Muscle of arm (tissue), 1 donor: ENCODE measurements at regions not wholly inside any gene's neighbourhood (a gene's known extent, or its start where the extent isn't known, plus 50 kb on each side); places are given as distances from the start of the nearest gene placed in this dataset.

Experiments used
- DNase-seq: peaks from one replicate; pipeline ENCODE4 v3.0.0-alpha.2; 2013

DNA sequence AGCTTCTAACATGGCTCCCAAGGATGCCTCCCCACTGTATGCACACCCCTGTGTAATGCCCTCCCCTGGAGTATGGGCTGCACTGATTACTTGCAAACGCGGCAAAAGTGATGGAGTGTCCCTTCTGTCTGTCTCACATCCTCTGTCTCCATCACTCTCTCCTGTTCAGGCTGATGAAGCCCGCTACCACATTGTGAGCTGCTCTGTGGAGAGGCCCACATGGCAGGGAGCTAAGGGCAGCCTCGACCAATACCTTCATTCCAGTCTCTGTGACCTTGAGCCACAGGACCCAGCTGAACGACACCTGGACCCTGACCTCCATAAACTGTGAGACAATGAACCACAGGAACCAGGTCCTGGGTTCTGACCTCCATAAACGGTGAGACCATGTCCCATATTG, 154.1 kb upstream of the ETV3 start:
- no peak for DNase-seq

DNA sequence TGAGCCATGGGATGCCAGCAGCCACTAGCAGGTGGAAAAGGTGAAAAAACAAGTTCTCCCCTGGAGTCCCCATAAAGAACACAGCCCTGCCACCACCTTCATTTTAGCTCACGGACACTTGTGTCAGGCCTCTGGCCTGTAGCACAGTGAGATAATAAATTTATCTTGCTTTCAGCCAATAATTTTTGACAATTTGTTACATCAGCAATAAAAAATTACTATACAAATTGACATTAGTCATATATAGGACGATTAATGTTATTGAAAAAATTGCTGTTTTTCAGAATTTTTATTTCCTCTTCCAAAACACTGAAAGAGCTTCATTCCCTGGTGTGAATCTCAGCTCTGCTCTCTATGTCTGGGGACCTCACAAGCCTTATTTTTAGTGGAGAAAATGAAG, 152.9 kb upstream of the ETV3 start:
- DNase-seq, result no peak

DNA sequence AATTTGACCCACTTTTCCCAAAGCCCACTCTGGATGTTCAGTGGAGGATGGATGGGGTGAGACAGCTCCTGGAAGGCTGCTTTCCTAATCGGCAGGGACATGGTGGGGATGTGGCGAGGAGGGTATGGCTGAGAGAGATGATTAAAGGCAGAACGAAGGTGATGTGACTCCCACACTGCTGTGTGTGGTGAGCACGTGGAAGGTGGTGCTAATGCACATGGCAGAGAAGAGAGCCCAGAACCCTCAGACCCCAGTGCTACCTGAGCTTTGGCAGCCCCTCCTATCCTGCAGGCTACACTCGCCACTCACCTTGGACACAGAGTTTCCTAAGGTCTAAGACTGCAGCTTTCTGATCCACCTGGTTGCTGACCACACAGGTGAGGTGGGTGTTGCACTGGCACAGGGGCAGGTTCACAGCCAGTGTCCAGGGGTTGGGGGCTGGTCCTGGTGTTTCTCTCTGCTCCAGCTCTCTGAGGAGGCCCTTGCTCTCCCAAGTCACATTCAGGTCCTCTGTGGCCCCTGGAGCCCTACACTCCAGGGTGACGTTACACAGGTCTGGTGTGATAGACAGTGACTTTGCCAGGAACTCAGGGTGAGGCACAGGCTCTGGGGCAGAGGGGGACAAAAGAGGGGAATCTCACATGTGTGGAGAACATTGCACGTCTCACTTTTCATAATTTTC, 151.4 kb upstream of the ETV3 start:
- DNase-seq, result no peak

DNA sequence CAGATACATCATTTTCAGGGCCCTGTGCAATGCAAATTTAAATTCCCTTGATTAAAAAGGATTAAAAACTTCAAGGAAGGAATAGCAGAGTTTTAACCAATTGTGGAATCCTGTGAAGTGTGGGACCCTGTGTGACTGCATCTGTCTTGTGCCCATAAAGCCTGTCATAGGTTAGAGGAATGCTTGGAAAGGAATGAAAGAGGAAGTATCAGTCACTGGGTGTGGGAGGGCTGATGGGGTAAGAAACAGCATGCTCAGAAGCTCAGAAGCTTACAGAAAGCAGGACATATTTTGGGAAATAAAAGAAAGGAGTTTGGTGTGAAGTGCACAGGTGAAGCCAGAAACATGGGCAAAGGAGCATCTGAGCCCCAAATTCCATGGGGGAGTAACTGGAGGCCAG, 150.8 kb upstream of the ETV3 start:
- no peak for DNase-seq

DNA sequence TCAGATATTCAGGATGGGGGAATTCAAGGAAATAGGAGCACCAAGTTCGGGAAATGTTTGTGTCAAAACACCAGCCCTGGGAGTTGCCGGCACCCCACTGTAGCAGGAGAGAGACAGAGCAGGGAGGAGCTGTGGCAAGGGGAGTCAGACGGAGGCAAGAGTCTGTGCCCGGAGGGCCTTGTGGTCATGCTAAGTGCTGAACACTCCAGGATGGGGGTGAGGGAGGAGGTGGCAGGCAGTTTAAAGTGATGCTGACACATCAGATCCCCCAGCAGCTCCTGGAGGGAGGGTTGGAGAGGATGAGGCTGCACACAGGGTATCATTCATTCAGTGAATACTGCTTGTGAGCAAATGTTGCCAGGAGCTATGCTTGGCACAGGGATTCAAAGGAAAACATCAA, 150.3 kb upstream of the ETV3 start:
- DNase-seq, result no peak

DNA sequence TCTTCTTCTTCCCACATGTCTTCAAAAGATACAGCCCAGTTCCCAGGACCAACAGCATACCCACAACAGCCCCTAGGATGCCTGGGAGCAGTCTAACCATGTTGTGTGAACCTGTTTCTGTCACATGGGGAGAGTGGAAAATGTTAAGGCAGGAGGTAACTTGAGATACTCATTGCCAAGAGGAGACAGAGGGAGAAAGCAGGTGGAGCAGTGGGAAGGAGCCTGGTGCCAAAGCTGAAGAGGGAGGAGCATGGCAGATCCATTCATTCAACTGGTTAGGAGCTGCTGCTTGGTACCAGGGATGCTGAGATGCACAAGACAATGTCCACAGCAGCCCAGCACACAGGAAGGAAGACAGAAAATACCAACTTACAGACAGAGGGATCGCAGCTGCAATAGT, 149.8 kb upstream of the ETV3 start:
- no peak for DNase-seq

DNA sequence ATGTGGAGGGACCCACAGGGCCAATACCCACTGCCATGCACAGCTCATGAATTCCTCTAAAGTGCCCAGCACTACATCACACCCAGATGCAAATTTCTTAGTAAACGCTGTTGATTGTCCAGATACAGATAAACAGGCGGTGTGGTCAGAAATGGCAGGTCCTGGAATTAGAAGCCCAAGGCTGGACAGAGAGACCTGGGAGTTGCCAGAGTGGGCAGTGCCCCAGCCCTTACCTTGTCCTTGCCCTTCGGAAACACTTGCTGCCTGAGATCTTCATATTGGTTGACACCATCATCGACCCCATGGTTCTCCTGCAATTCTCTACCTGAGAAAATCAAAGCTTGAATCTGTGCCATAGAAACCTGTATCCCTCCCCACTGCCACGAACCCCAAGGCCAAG, 149.3 kb upstream of the ETV3 start:
- DNase-seq, result no peak

DNA sequence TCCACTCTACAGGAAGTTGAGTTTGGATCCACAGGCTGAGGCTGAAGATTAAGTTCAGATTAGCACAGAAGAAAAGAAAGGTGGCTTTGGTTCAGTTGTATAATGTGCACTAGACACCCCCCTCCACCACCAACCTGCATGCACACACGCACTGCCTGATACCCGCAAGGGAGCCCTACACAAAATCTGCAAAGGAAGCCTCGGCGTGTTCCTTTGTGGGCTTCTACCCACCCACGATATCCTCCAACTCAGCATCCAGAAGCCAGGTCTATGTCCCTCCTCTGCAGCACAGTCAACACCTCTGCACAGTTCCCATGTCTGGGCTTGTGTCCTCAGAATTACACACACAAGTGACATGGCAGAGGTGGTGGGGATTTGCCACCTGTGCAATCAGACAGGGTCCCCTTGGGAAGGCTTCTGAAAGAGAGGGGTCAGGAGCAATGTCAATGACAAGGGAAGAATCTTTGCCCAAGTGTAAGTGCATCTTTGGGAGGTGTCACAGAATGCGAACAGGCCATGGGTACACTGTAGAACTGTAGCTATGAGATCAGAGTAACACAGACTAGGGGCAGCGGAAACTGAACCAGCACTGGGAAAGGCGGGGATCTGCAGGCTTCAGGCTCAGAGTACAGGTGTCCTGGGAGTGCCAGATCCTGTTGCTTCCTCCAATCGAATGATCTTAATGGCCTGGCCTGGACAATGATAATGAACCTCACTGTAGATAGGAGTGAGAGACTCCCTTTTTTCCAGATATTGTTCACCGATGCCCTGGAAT, 148.6 kb upstream of the ETV3 start:
- DNase-seq, result no peak

DNA sequence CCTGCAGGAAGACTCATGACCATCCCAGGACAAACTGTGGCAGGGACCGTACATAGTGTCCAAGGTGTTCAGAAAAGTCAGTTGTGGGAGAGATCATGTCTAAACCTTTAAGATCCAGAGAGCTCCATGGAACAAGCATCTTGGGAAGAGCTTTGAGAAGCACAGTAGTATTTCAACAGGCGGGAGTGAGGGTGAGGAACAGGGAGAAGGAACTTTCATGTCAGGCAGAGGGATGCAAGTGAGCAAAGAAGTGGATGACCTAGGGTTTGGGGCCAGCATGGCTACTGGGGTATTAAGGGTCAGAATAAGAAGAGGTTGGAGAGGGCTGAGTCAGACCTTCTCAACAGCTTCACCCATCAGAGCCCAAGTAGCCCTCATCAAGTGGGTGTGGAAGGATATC, 147.9 kb upstream of the ETV3 start:
- no peak for DNase-seq

DNA sequence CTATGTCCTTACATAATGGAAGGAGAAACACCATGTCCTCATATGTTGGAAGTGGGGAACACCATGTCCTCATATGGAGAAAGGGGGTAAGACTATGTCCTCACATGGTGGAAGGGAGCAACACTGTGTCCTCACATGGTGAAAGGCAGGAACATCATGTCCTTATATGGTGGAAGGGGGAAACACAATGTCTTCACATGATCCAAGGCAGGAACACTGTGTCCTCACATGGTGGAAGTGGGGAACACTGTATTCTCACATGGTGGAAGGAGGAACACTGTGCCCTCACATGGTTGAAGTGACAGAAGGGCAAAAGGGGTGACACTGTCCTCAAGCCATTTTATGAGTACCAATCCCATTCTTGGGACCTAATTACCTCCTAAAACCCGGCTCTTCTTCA, 146.3 kb upstream of the ETV3 start:
- no peak for DNase-seq

DNA sequence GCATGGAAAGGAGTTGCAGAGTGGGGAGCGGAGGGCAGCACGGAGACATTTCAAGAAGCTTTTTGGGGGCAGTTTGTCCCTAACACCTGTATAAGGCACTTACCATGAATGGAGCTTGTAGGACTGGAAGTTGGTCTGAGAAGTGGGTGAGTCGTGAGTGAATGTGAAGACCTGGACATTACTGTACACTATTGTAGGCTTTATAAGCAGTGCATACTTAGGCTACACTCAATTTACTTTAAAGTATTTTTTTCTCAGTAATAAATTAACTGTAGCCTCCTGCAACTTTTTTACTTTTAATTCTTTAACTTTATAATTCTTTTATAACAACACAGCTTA, 141.6 kb upstream of the ETV3 start:
- DNase-seq, result no peak

DNA sequence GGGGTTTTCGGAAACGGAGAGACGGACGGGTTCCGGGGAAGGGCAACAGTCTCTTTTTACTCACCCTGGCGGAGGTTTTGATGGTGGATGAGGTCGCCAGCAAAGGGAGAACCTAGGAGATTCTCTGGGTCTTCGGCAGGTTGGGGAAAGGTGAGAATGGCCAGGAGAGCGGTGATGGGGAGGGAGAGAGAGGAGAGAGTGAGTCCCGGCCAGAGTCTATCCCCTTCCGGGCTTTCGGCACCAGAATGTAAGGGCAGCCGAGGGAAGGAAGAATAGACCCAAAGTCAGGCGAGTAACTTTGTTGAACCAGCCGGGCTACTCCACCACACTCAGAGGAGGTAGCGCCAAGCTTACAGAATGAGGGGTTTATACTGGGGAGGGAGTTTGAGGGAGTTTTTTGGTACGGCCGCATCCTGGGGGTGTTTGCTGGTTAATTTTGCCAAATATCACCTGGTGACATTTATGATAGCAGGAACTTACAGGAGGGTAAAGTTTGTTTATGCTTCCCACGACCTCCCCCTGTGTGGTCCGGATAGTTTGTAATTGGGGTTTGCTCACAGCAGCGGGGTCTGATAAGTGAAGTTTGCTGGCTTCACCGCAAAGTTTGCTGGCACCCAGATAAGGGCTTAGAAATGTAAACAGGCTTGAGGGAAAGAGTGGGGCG, 141.1 kb upstream of the ETV3 start:
- DNase-seq, result no peak

DNA sequence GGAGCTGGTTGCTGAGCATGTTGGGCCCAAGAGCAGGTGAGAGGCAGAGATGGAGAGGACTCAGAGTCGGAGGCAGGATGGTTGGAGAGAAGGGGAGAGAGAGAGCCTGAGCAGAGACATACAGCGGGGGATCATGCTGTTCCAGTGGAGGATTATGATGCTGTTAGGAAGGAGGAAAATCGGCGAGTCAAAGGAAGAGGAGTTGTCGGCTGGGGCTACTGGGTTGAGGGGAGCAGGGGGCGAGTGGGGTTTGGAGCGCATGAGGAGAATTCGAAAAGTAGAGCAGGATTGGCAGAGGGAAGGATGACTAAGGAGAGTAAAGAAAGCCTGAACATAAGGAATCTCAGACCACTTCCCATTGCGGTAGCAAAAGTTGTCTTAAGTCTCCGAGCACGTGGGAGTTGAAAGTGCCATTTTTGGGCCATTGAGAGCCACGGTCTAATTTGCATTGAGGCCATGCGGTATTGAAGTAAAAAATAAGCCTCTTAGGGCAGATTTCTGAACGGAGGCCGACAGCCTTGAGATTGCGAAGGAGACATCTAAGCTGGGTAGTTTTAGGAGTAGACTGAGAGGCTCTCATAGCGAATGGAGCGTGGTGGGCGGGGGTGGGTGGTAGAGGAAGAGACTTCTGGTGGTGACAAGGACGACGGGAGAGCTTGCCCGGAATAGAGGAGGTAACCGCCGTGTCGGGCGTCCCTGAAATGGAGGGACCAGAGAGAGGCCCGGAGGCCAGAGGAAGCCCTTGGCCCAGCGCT, 140.4 kb upstream of the ETV3 start:
- DNase-seq, result no peak

DNA sequence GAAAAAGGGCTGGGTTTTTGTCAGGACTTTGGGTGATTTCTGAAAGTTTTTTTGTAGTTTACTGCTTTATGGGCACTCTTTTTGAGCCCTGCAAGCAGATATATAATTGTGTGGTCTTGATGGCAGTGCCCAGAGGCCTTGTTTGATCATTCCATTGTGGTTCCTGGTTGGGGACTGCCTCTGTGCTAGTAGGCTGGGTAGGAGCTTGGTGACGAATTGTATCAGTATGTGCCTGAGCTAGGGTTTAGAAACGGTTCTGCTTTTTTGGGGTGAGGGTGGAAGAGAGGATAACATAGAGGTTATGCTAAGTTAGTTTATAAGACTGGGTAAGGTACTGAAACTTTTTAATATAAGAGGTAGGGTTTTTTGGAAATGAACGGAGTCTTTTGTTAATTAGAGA, 139.7 kb upstream of the ETV3 start:
- DNase-seq, result no peak

DNA sequence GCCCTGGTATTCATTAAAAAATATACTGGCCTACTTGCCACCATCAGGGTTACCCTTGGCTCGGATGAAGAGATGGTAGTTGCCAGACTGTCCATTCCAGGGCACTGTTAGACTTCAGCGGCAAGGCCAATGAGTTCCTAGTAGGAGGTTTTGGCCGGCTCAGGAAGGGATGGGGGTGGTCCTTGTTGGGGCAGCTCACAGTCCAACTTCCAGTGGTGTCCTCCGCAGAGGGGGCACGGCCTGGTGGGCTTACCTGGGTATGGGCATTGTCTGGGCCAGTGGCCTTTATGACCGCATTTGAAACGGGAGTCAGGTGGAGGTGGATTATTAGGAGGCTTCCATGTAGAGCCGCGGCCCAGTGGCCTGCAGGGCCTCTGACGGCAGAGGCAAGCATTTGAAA, 139.1 kb upstream of the ETV3 start:
- DNase-seq, result no peak

DNA sequence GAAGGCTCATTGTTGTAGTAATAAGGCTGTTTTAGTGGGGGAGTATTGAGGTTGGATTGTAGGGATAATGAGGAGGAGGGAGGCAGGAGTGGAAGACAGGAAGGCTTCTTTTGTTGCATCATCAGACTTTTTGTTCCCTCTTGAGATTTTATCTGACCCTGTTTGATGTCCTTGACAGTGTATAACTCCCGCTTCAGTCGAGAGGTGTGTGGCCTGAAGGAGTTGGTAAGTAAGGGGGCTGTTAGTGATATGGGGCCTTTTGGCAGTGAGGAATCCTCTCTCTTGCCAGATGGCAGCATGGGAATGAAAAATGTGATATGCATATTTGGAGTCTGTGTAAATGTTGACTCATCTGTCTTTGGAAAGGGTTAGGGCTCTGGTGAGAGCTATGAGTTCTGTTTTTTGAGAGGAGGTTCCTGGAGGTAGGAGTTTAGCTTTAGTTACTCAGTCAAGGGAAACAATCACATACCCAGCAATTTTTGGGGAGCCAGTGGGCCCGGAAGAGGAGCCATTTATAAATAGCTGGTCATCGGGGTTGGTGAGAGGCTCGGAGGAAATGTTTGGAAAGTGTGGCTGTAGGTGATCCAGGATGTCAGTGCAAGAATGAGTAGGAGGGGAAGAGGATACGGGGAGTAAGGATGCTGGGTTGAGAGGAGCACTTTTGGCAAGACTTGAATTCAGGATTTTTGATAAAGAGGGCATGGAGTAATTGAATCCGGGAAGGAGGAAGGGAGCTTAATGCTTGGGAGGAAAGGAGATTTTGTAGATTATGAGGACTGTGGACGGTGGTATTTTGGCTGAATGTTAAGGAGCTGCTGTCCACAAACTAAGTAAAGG, 136.7 kb upstream of the ETV3 start:
- DNase-seq, result no peak

DNA sequence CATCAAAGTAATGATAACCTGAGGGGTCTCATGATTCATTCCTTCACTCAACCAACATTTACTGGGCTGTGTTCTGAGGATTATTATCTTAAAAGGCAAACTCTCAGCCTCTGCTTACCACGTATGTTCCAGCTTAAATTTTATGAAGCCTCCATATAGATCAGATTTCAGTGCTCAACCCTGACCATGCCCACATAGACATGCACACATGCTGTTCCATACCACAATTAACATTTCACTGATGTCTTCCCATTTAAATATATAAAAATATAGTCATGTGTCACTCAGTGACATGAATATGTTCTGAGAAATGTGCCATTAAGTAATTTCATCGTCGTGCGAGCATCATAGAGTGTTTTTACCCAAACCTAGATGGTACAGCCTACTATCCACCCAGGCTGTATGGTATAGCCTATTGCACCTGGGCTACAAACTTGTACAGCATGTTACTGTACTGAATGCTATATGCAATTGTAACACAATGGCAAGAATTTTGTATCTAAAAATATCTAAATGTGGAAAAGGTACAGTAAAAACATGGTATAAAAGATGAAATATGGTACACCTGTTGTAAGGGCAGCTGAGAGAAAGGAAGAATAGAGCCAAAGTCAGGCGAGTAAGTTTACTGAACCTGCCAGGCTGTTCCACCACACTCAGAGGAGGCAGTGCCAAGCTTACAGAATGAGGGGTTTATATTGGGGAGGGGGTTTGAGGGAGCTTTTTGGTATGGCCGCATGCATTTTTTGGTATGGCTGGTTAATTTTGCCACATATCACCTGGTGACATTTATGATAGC, 134.7 kb upstream of the ETV3 start:
- no peak for DNase-seq

DNA sequence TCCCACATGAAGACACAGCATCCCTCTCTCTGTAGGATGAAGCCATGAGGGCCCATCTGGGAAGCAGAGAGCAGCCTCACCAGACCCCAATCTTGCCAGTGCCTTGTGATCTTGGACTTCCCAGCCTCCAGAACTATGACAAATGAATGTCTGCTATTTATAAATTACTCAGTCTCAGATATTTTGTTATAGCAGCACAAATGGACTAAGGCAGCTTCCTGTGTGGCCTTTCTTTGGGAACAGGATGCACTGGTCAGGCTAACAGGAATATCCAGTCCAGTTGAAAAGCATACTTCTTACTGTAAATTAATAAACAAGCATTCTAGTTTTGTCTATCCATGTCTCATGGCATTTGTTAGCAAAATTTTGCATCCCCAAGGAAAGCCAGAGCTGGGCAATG, 134.1 kb upstream of the ETV3 start:
- no peak for DNase-seq

DNA sequence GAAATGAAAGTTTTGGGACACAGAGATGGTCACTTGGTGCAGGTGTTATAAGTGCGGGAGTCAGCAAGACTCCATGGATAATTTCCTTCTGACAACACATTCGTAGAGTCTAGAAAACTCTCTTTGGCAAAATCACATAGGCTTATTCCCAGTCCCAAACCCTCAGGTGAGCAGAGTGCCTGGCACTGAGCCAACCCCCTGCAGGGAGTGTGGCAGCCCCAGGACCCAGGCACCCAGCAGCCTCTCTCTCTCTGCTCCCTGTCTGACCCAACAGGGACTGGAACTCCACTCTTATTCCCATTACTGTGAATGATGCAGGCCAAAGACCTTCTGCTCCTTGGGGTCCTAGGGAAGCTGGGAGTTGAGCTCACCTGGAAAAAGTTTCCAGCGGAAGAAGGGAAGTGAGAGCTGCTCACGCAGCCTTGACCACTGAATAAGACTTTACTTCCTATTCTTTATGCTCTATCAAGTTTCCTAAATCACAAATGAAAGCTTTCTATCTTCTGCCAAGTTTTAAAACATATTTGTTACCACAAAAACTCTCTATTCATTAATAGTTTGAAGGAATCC, 132.6 kb upstream of the ETV3 start:
- DNase-seq, result no peak

DNA sequence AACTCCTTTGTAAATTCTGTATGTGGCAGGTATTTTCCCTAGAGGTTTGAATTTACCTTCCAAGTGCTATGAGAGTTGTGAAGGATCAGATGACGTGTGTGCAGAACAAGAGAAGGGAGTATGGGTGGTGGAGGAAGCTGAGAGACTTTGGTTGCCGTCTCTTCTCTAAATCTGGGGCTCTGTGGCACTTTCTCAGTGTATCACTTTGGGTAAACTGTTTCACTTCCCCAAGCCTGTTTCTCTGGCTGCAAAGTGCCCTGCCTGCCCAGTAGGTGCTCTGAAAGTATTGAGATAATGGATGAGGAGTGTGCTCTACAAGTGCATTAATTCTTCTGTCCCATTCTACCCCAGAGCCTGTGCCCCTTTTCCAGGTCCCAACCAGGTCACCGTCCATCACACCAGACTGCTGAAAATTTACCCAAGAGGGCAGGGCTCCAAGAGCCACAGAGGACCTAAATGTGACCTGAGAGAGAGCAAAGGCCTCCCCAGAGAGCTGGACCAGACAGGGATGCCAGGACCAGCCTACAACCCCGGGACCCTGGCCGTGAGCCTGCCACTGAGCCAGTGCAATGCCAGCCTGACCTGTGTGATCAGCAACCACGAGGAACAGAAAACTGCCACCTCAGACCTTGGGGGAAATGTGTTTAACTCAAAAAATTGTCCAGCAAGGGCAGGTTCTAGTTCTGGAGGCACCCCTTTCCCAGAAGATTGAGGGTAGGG, 131.6 kb upstream of the ETV3 start:
- no peak for DNase-seq
